Activated gamma-delta T cell treated with anti-CD3 and anti-CD28 coated beads, Interleukin-2, amount 50 U/mL, for 16 hours (primary cell): ENCODE measurements at regions not wholly inside any gene's neighbourhood (a gene's known extent, or its start where the extent isn't known, plus 50 kb on each side); places are given as distances from the start of the nearest gene placed in this dataset.
"Not testable (repeated sequence)": the region's sequence is repeated elsewhere in the genome, so short reads cannot be mapped to it uniquely, and the experiment has no call there.

Experiments
- DNase-seq: peaks from one replicate; pipeline ENCODE4 v3.0.0-alpha.2; 2020; ENCODE audit warnings: low read depth

DNA sequence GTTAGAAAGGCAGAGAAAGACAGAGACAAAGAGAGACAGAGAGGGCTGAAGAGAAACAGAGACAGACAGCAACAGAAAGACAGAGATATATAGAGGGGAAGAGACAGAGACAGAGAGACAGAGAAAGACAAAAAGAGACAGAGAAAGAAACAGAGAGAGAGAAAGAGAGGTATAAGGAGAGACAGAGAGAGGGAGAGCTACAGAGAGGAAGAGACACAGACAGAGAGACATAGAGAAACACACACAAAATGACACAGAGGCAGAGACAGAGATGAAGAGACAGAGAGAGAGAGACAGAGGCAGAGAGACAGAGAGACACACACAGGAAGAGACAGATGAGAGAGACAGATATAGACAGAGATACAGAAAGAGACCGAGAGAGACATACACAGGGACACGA lies 168.6 kb downstream of the TMEM121 start:
- no peak for DNase-seq

- not testable (repeated sequence) for DNase-seq
Observed at GRCh38 chr14:105696388-105696787, 170.0 kb downstream of the TMEM121 start.

GRCh38 chr14:105697414-105697813 lies 171.0 kb downstream of the TMEM121 start:
- DNase-seq, result not testable (repeated sequence)

- not testable (repeated sequence) for DNase-seq
Observed at GRCh38 chr14:105697955-105698354, 171.6 kb downstream of the TMEM121 start.

- DNase-seq, result not testable (repeated sequence)
Observed at GRCh38 chr14:105698940-105699556, 172.7 kb downstream of the TMEM121 start.

DNA sequence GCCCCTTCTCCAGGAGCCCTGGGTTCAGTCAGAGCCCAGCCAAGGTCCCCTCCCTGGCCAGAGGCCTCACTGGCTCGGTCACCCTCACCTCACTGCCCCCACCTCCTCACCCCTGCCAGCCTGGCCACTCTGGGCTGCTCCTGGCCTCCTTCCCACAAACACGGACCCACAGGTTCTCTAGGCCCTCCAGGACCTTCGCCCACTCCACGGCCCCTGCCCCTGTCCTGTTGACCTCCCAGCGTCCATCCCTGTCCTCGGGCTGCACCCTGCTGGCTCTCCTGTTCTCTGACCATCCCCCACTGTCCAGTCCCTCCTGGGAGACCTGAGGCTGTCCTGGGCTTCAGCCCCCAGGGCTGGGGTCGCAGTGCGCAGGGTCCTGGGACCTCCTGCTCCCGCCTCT lies 173.3 kb downstream of the TMEM121 start:
- not testable (repeated sequence) for DNase-seq

- DNase-seq, result not testable (repeated sequence)
Observed at GRCh38 chr14:105700146-105700545, 173.8 kb downstream of the TMEM121 start.

- no peak for DNase-seq
Observed at GRCh38 chr14:105700622-105701288, 174.4 kb downstream of the TMEM121 start.

DNA sequence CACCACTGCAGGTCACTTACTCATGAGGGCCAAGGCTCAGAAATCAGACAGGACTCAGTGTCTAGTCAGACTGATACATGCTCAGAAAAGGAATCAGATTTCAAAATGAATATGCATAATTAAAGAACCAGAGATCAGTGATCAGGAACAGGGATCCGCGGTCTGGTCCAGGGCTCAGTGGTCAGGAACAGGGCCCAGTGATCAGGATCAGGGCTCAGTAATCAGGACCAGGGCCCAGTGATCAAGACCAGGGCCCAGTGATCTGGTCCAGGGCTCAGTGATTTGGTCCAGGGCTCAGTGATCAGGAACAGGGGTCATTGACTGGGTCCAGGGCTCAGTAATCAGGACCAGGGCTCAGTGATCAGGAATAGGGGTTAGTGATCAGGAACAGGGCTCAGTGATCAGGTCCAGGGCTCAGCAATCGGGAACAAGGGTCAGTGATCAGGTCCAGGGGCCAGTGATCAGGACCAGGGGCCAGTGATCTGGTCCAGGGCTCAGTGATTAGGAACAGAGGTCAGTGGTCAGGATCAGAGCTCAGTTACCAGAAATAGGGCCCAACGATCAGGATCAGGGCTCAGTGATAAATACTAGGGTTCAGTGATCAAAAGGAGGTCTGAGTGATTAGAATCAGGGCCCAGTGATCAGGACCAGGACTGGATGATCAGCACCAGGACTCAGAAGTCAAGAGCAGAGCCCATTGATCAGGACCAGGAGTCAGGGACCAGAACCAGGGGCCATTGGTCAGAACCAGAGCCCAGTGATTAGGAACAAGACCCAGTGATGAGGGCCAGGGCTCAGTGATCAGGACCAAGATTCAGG lies 175.3 kb downstream of the TMEM121 start:
- no peak for DNase-seq

- DNase-seq, result no peak
Observed at GRCh38 chr14:105702275-105702817, 176.0 kb downstream of the TMEM121 start.

DNA sequence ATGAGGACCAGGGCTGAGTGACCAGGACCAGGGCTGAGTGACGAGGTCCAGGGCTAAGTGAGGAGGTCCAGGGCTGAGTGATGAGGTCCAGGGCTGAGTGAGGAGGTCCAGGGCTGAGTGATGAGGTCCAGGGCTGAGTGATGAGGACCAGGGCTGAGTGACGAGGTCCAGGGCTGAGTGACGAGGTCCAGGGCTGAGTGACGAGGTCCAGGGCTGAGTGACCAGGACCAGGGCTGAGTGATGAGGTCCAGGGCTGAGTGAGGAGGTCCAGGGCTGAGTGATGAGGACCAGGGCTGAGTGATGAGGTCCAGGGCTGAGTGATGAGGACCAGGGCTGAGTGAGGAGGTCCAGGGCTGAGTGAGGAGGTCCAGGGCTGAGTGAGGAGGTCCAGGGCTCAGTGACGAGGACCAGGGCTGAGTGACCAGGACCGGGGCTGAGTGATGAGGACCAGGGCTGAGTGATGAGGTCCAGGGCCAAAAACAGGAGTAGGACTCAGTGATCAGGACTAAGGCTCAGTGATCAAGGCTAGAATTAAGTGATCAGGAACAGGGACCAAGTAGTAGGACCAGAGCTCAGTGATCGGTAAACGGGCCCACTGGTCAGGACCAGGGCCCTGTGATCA lies 176.8 kb downstream of the TMEM121 start:
- DNase-seq, result not testable (repeated sequence)

GRCh38 chr14:105704091-105704490 lies 177.7 kb downstream of the TMEM121 start:
- not testable (repeated sequence) for DNase-seq

GRCh38 chr14:105704492-105704891 lies 178.1 kb downstream of the TMEM121 start:
- not testable (repeated sequence) for DNase-seq

DNA sequence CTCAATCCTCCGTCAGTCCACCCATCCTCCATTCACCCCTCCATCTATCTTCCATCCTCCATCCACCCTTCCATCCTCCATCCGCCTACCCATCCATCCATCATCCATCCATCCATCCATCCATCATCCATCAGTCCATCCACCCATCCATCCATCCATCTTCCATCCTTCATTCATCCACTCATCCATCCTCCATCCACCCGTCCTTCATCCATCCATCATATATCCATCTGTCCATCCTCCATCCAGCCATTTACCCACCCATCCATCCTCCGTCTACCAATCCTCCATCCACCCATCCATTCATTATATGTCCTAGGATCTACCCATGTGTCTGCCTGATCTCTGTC lies 179.1 kb downstream of the TMEM121 start:
- not testable (repeated sequence) for DNase-seq

GRCh38 chr14:105705862-105706700 lies 179.7 kb downstream of the TMEM121 start:
- DNase-seq, result not testable (repeated sequence)

DNA sequence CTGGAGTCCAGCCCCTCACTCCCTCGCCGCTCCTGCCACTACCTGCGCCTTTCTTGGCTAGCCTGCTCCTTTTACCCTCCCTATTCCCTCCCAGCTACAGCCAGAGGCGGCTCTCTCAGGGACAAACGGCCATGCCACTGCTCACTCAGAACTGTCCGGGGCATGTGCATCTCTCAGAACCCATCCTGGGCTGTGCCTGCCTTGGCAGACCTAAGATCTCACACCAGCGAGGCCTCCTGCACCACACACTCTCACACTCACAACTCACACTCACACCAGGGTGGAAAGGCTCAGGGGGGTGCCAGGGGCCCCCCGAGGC lies 180.3 kb downstream of the TMEM121 start:
- not testable (repeated sequence) for DNase-seq

DNA sequence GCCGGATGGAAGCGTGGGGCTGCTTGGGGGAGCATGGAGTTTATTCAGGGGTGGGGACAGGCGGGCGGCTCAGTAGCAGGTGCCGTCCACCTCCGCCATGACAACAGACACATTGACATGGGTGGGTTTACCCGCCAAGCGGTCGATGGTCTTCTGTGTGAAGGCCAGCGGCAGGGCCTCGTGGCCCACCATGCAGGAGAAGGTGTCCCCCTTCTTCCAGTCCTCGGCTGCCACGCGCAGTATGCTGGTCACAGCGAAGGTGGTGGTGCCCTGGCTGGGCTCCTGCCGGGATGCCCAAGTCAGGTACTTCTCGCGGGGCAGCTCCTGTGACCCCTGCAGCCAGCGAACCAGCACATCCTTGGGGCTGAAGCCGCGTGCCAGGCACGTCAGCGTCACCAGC lies 180.7 kb downstream of the TMEM121 start:
- DNase-seq, result not testable (repeated sequence)

DNA sequence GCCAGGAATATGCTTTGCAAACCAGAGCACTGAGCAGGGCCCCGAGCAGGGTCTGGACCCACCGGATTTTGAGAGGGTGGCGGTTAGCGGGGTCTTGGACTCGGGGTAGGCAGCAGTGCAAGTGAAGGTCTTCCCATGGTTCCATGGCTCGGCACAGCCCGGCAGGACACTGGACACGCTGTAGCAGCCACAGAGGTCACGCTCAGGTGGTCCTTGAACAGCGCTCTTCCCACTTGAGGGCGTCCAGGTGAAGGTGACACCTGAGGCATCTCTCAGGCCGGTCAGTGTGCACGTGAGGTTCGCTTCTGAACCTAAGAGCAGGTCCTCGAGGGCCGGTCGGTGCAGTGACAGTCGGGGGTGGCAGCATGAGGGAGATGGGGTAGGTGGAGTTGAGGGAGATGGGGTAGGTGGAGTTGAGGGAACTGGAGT lies 181.4 kb downstream of the TMEM121 start:
- not testable (repeated sequence) for DNase-seq

DNA sequence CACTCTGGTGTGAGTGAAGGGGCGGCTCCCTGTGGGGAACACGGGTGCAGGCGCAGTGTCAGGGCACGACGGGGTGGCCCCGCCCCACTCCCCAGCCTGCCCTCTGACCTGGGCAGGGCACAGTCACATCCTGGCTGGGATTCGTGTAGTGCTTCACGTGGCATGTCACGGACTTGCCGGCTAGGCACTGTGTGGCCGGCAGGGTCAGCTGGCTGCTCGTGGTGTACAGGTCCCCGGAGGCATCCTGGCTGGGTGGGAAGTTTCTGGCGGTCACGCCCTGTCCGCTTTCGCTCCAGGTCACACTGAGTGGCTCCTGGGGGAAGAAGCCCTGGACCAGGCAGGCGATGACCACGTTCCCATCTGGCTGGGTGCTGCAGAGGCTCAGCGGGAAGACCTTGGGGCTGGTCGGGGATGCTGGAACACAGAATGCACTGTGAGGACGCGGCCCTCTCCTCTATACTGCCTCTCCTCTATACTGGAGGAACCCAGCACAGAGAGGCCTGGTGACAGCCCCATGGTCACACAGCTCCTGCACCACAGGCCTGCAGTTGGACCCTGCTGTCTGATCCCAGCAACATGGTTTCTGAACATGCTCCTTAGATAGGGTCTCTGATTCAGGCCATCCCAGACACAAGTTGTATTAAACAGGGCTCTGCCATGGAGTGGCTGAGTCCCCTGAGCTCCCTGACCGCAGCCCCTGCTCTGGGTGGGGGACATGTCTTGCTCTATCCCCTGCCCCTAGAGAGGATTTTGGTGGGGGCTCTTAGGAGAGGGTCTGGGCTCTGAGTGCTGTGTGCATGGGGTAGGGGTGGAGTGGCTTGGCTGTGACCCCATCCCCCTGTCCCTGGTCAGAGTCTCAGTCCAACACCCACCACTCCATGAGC lies 182.1 kb downstream of the TMEM121 start:
- DNase-seq, result not testable (repeated sequence)
